GM20000 (cell line): ENCODE measurements at regions not wholly inside any gene's neighbourhood (a gene's known extent, or its start where the extent isn't known, plus 50 kb on each side); places are given as distances from the start of the nearest gene placed in this dataset.

Experiments used
- DNase-seq: peaks from one replicate; pipeline ENCODE4 v3.0.0; 2012; ENCODE audit warnings: low spot score
- TF ChIP-seq, protein P1 (sequence below): IDR thresholded peaks from 2 replicates; pipeline ENCODE4 v1.5.1; 2012; ENCODE audit warnings: mild to moderate bottlenecking, control low read depth; ENCODE audit errors: extremely low read depth, missing control alignments

DNA sequence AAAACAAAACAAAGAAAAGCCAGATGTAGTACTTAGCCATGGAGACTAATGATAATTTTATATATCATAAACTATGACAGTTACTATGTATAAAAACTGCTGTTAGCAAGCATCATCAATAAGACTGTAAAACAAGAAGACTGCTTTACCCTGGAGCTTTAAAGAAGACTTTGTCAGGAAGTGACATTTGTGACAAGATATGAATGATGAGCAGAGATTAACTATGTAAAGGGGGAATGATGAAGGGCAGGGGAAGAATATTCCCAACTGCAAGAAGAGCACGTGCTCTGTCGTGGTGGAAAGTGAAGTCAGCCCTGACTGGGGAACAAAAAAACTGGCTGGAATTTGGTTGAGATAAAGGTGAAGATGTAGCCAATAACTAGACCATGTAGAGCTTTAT, 617.1 kb upstream of the AMOT start:
- DNase-seq = no peak
- TF ChIP-seq, protein P1, sequence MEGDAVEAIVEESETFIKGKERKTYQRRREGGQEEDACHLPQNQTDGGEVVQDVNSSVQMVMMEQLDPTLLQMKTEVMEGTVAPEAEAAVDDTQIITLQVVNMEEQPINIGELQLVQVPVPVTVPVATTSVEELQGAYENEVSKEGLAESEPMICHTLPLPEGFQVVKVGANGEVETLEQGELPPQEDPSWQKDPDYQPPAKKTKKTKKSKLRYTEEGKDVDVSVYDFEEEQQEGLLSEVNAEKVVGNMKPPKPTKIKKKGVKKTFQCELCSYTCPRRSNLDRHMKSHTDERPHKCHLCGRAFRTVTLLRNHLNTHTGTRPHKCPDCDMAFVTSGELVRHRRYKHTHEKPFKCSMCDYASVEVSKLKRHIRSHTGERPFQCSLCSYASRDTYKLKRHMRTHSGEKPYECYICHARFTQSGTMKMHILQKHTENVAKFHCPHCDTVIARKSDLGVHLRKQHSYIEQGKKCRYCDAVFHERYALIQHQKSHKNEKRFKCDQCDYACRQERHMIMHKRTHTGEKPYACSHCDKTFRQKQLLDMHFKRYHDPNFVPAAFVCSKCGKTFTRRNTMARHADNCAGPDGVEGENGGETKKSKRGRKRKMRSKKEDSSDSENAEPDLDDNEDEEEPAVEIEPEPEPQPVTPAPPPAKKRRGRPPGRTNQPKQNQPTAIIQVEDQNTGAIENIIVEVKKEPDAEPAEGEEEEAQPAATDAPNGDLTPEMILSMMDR = no peak

DNA sequence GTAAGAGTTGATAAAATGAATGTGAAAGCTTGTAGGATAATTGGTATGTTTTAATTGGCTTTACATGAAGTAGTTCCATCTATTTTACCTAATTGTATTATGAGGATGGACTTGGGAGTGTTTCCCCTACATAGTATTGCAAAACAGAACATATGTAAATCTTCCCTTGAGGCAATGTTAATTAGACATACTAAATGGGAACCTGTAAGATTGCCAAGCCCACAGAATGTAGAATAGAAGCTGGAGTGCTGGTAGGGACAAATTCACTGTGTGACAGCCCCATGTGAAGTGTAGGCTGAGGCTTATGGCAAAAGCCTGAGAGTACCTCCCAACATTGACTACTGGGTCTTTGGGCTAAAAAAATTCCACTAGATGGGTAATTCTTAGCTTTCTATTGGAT, 615.0 kb upstream of the AMOT start:
- no peak for DNase-seq
- TF ChIP-seq, protein P1 = no peak

DNA sequence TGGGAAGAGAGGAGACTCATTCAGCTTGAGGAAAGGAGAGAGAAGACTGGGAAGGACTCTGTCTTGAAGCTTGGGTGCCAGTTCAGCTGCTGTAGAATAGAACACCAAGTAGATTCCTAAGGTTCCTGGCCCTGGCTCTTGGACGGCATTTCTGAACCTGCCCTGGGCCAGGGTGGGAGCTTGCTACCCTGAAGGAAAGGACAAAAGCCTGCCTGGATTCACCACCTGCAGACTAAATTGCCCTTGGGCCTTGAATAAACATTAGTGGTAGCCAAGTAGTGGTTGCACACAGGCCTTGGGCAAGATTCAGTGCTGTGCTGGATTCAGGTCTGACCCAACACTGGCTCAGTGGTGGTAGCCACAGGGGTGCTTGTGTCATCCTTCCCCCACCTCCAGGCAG, 588.4 kb upstream of the AMOT start:
- no peak for DNase-seq
- TF ChIP-seq, protein P1 = no peak

DNA sequence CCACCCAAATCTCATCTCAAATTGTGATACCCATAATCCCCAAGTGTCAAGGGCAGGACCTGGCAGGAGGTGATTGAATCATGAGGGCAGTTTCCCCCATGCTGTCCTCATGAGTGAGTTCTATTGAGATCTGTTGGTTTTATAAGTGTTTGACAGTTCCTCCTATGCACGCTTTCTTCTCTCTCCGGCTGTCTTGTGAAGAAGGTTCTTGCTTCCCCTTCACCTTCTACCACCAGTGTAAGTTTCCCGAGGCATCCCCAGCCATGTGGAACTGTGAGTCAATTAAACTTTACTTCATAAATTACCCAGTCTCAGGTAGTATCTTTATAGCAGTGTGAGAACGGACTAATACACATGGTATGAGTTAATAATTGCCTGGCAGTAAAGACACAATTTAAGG, 581.7 kb upstream of the AMOT start:
- TF ChIP-seq, protein P1 = no peak
- no peak for DNase-seq

DNA sequence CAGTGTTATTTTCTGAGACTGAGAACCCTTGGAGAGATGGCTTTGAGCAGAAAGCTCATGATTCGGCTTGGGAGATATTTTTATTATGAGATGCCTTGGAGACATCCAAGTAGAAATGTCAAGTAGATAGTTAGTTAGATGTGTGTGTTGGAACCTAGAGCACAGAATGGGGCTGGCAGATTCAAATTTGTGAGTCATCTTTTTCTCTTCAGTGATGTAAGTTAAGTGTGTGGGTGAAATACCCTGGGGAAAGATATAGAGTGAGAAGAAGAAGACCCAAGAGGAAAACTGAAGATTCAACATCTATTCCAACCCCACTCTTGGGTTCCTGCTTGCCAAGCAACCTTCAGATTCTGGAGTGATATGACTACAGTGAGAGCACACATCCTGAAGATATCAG, 580.8 kb upstream of the AMOT start:
- no peak for DNase-seq
- TF ChIP-seq, protein P1 = no peak

DNA sequence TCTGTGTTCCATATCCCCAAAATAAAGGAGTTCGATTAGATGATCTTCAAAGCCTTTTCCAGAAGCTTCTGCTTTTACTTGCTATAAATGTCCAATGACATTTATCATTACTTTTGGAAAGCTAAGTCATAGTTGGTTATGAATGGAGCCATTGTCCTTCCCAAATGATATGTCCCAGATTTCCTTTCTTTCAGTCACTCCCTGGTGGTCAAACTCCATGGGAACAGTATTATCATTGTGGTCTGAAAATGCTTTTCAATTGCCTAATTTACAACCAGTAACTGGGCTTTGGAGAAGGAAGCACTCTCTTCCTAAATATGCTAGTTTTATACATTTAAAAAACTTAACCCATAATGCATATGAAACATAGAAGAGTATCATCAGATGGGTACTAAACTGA, 571.5 kb upstream of the AMOT start:
- no peak for DNase-seq
- TF ChIP-seq, protein P1 = no peak

DNA sequence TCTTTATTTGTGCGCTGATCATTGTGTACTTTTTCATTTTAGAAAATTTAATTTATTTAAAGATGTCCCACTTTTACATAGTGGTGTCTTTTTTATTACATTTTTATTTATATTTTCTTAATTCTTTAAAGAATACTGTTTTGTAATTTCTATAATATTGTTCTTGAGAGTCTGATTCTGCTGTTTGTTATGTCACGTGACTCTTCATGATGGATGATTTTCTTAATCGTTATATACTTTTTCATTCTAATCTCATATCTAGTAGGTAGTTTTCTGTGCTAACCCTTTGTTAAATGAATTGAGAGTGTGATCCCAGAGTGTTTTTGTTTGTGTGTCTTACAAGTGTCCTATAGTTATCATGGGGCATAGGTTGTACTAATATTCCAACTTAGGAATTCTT, 568.2 kb upstream of the AMOT start:
- DNase-seq = no peak
- TF ChIP-seq, protein P1 = no peak
